A673 (cell line): ENCODE measurements at regions not wholly inside any gene's neighbourhood (a gene's known extent, or its start where the extent isn't known, plus 50 kb on each side); places are given as distances from the start of the nearest gene placed in this dataset.

Source experiments
- BruUV-seq: library from RNA; stranded (reverse); fragments of 400-500 nt; replicated peaks from 2 replicates; lab custom pipeline; 2021; lab: Mats Ljungman, UMichigan
- CTCF ChIA-PET: fragments of 300-600 bp; sonication (Branson Sonifier 250); formaldehyde crosslinking; loops from one replicate; lab custom pipeline; 2022; ENCODE audit warnings: antibody characterized with exemption; lab: Charles Lee
- POLR2A ChIA-PET: fragments of 300-600 bp; sonication (Branson Sonifier 250); formaldehyde crosslinking; loops from one replicate; lab custom pipeline; 2022; ENCODE audit warnings: antibody characterized with exemption; ENCODE audit not compliant: low non-redundant PET; lab: Charles Lee
- DNase-seq: peaks from one replicate; pipeline ENCODE4 v3.0.0-alpha.2; 2015; ENCODE audit warnings: low spot score
- H3K27ac ChIP-seq: fragments of 200-600 bp; sonication (generic); 2 replicates; pipeline ENCODE4 v1.5.1; 2016; ENCODE audit warnings: mixed run types, low read depth, mild to moderate bottlenecking, mixed read lengths, antibody characterized with exemption, low read length; ENCODE audit not compliant: poor library complexity, severe bottlenecking
- H3K27me3 ChIP-seq: fragments of 200-600 bp; sonication (generic); replicated peaks from 2 replicates; pipeline ENCODE4 v1.6.1; 2017; ENCODE audit warnings: mixed run types, low read depth, mild to moderate bottlenecking, mixed read lengths, antibody characterized with exemption, low read length; ENCODE audit not compliant: insufficient read depth, poor library complexity
- H3K36me3 ChIP-seq: fragments of 200-600 bp; sonication (generic); 2 replicates; pipeline ENCODE4 v1.6.1; 2016; ENCODE audit warnings: mixed run types, mild to moderate bottlenecking, mixed read lengths, antibody characterized with exemption, low read length; ENCODE audit not compliant: insufficient read depth, poor library complexity, severe bottlenecking
- H3K4me1 ChIP-seq: fragments of 200-600 bp; sonication (generic); 2 replicates; pipeline ENCODE4 v1.6.1; 2017; ENCODE audit warnings: mixed run types, mild to moderate bottlenecking, mixed read lengths, antibody characterized with exemption, low read length; ENCODE audit not compliant: insufficient read depth, poor library complexity, severe bottlenecking
- H3K4me3 ChIP-seq: fragments of 200-600 bp; sonication (generic); 2 replicates; pipeline ENCODE4 v1.5.1; 2016; ENCODE audit warnings: low read depth, mixed run types, mild to moderate bottlenecking, mixed read lengths, low read length; ENCODE audit not compliant: poor library complexity, severe bottlenecking
- H3K9me3 ChIP-seq: fragments of 200-600 bp; sonication (generic); 2 replicates; pipeline ENCODE4 v1.6.1; 2016; ENCODE audit warnings: mixed run types, low read depth, mild to moderate bottlenecking, mixed read lengths, antibody characterized with exemption, low read length; ENCODE audit not compliant: poor library complexity, severe bottlenecking
- EZH2 ChIP-seq: fragments of 200-600 bp; sonication (generic); IDR thresholded peaks from 2 replicates; pipeline ENCODE4 v1.6.1; 2017; ENCODE audit warnings: borderline replicate concordance, low read depth, mild to moderate bottlenecking, mixed read lengths, antibody characterized with exemption, low read length; ENCODE audit not compliant: poor library complexity, severe bottlenecking
- intact Hi-C: fragments of 100-400 bp; cut with micrococcal nuclease; formaldehyde crosslinking; loops from one replicate; pipeline ENCODE4 v1.10.0; 2022; ENCODE audit not compliant: unreplicated experiment
- TF ChIP-seq, protein P1 (sequence below): fragments of 300-800, 200-600 bp; sonication (generic); conservative IDR thresholded peaks from 2 replicates; pipeline ENCODE4 v1.5.1; 2017; ENCODE audit warnings: low read depth, mild to moderate bottlenecking, antibody characterized with exemption, low read length, moderate library complexity, mixed read lengths

DNA sequence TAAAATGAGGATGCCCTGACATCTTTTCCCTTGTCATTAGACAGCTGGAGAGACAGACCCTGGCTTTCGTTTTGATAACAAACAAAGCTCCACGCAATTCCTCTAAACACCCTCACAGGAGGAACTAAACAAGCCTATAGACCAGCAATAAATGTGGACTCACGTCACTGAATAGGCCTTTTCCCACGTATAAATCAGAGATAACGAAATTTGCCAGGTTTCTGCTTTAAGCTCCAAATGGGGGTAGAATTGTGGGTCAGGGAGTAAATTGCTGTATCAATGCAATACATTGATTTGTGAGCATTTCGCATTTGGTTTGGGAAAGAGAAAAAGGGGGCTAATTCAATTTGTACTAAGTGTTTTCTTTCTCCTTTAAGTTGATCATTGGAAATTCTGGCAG, 256.0 kb downstream of the PMP22 start:
- CTCF ChIA-PET = no interaction called here
- no peaks in the 10 kb centered on the region for H3K4me1 ChIP-seq
- BruUV-seq = no TSS peak
- TF ChIP-seq, protein P1, sequence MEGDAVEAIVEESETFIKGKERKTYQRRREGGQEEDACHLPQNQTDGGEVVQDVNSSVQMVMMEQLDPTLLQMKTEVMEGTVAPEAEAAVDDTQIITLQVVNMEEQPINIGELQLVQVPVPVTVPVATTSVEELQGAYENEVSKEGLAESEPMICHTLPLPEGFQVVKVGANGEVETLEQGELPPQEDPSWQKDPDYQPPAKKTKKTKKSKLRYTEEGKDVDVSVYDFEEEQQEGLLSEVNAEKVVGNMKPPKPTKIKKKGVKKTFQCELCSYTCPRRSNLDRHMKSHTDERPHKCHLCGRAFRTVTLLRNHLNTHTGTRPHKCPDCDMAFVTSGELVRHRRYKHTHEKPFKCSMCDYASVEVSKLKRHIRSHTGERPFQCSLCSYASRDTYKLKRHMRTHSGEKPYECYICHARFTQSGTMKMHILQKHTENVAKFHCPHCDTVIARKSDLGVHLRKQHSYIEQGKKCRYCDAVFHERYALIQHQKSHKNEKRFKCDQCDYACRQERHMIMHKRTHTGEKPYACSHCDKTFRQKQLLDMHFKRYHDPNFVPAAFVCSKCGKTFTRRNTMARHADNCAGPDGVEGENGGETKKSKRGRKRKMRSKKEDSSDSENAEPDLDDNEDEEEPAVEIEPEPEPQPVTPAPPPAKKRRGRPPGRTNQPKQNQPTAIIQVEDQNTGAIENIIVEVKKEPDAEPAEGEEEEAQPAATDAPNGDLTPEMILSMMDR = no peak
- no peak for TF ChIP-seq EZH2
- no peak for DNase-seq
- H3K4me3 ChIP-seq = no peak overlapping the region
- POLR2A ChIA-PET = no interaction called here
- H3K27me3 ChIP-seq = no peaks in the 10 kb centered on the region
- H3K9me3 ChIP-seq = peaks cover 5% of the 10 kb centered on the region
- intact Hi-C loops = no loop called here
- H3K27ac ChIP-seq = no peak overlapping the region
- H3K36me3 ChIP-seq = no peaks in the 10 kb centered on the region

DNA sequence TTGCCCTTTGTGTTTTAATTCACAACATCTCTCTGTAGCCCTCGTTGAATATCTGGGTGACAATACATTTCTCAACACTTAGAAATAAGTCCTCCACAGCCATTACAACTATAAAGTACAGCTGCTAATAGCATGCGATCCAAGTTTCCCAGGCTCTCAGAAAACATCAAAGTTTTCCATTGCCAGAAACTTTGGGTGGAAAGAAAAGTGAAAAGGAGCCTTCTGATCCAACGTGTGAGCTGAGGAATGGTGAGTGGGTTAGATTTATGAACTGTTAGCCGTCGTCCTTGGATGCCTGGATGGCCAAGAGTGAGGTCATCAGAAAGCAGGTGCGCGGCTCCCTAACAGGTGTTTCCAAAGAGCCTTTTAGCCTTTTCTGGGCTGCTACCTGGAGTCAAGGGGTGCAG, 258.0 kb downstream of the PMP22 start:
- no peak overlapping the region for H3K4me3 ChIP-seq
- ChIA-PET CTCF (no interaction called here), POLR2A (no interaction called here)
- H3K27ac ChIP-seq = no peak overlapping the region
- H3K27me3 ChIP-seq = no peaks in the 10 kb centered on the region
- intact Hi-C loops = no loop called here
- H3K9me3 ChIP-seq = peaks cover 3% of the 10 kb centered on the region
- no peaks in the 10 kb centered on the region for H3K4me1 ChIP-seq
- no peak for TF ChIP-seq EZH2
- TF ChIP-seq, protein P1 = no peak
- DNase-seq = no peak
- BruUV-seq = no TSS peak
- H3K36me3 ChIP-seq = no peaks in the 10 kb centered on the region

DNA sequence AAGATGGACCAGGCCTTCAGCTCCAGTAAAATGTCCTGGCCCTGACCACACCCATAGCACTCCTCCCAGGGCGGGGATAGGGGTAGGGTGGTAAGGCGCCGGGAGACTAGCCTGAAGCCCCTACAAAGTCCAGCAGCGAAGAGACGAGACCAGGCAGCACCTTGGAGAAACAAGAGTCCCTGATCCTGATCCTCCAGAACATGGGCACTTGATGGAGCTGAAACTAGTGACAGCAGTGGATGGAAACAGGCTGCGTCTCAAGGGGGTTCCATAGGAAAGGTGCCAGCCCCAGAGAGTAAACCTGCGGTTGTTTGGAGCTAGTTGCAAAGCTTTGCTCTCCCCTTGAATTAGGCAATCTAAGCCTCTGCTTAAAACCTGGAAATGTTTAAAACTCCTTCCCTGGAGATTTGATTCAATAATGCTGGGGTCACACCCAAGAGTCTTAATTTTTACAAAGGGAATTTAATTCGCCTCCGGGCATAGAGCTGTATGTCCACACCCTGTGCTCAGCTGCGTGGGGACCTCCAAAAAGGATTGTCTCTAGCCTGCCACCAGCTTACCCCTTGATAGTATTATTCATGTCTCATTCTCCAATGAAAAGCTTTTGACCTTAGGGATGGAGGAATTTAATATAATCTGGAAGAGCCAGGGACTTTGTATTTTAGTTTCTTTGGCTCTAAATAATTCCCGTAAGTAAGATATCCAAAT, 258.6 kb downstream of the PMP22 start:
- ChIA-PET CTCF (no interaction called here), POLR2A (no interaction called here)
- no TSS peak for BruUV-seq
- Histone ChIP-seq H3K4me3 (no peak overlapping the region), H3K27me3 (no peaks in the 10 kb centered on the region), H3K4me1 (no peaks in the 10 kb centered on the region), H3K27ac (no peak overlapping the region), H3K9me3 (peaks cover 3% of the 10 kb centered on the region), H3K36me3 (no peaks in the 10 kb centered on the region)
- no peak for DNase-seq
- intact Hi-C loops = no loop called here
- no peak for TF ChIP-seq EZH2
- TF ChIP-seq, protein P1 = no peak
